ENCODE measurements at regions not wholly inside any gene's neighbourhood (a gene's known extent, or its start where the extent isn't known, plus 50 kb on each side); places are given as distances from the start of the nearest gene placed in this dataset.

DNA sequence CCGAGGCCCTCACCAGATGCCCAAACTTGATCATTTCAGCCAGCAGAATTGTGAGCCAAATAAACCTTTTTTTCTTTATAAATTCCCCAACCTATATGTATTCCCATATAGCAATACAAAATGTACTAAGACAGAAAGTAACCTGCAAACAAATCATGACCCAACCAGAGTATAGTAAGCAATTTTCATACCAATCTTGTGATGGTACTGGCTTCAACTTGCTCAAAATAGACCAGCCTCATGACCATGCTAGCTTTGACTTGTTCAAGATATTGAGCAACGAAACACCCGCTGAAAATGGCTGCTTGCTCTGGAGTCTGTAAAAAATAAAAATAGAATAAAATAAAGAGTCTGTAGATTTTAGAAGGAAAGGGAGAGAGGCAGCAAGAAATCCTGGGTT lies 97.6 kb downstream of the C1D start:
- TF ChIP-seq CTCF (IDR thresholded peaks at IDR 0.05) (no peak), POLR2A (IDR thresholded peaks at IDR 0.05) (no peak)

Measured in lower leg skin (tissue), 3 donors.